BE2C (cell line): ENCODE measurements at regions not wholly inside any gene's neighbourhood (a gene's known extent, or its start where the extent isn't known, plus 50 kb on each side); places are given as distances from the start of the nearest gene placed in this dataset.

Source experiments
- DNase-seq: peaks from one replicate; pipeline ENCODE4 v3.0.0-alpha.2; 2020
- H3K27me3 ChIP-seq: fragments of 250-450 bp; sonication (Bioruptor Pico); 2 replicates; pipeline ENCODE4 v1.5.1; 2020; ENCODE audit warnings: mild to moderate bottlenecking
- H3K36me3 ChIP-seq: fragments of 250-450 bp; sonication (Bioruptor Pico); 2 replicates; pipeline ENCODE4 v1.5.1; 2020; ENCODE audit warnings: mild to moderate bottlenecking
- H3K4me1 ChIP-seq: fragments of 250-450 bp; sonication (Bioruptor Pico); 2 replicates; pipeline ENCODE4 v1.5.1; 2020
- H3K4me3 ChIP-seq: 2 replicates; pipeline ENCODE4 v1.5.1; 2011; ENCODE audit warnings: low read depth, low read length
- H3K9me3 ChIP-seq: fragments of 250-450 bp; sonication (Bioruptor Pico); 2 replicates; pipeline ENCODE4 v1.5.1; 2020
- TF ChIP-seq, protein P1 (sequence below): IDR thresholded peaks from 2 replicates; pipeline ENCODE4 v1.5.1; 2012; ENCODE audit warnings: mild to moderate bottlenecking, low read depth, low read length

DNA sequence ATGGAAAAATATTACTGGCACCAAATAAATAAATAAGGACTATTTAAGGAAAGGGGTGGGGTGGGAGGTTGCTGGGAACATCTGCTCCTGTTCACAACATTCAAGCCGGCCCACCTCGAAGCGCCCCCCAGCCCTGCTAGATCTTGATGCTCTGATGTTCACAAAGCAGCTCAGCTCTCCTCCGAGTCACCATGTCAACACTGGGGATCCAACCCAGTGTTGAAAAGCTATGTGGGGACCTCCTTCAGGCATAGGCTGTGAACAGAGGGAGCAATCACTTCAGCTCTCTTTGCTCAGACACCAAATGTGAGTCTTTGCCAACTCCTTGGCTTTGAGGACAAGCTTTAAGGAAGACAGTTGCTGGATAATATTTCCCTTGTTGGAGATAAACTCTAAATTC is 176.8 kb upstream of the NT5E start:
- TF ChIP-seq, protein P1, sequence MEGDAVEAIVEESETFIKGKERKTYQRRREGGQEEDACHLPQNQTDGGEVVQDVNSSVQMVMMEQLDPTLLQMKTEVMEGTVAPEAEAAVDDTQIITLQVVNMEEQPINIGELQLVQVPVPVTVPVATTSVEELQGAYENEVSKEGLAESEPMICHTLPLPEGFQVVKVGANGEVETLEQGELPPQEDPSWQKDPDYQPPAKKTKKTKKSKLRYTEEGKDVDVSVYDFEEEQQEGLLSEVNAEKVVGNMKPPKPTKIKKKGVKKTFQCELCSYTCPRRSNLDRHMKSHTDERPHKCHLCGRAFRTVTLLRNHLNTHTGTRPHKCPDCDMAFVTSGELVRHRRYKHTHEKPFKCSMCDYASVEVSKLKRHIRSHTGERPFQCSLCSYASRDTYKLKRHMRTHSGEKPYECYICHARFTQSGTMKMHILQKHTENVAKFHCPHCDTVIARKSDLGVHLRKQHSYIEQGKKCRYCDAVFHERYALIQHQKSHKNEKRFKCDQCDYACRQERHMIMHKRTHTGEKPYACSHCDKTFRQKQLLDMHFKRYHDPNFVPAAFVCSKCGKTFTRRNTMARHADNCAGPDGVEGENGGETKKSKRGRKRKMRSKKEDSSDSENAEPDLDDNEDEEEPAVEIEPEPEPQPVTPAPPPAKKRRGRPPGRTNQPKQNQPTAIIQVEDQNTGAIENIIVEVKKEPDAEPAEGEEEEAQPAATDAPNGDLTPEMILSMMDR: no peak
- Histone ChIP-seq H3K4me1 (no peaks in the 10 kb centered on the region), H3K4me3 (no peak overlapping the region), H3K36me3 (no peaks in the 10 kb centered on the region), H3K27me3 (no peaks in the 10 kb centered on the region), H3K9me3 (no peaks in the 10 kb centered on the region)
- DNase-seq: no peak

DNA sequence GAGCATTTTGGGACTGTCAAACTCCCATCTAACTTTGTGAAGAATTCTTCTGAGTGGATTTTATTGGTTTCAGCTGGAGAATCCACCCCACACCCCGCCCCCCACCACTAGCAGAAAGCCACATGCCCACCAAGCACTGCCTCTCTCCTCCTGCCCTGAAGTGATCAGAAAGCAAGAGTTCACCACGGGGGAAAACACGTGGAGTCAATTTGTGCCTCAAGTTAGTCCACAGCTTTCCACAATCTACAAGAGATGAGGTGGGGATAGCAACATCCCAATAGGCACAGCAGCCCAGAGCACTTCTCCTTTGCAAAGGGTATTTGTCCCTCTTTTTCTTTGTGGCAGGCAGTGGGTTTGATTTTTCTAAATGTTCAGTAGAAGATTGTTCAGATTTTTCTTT is 177.3 kb upstream of the NT5E start:
- TF ChIP-seq, protein P1: no peak
- H3K9me3 ChIP-seq: no peaks in the 10 kb centered on the region
- no peaks in the 10 kb centered on the region for H3K36me3 ChIP-seq
- DNase-seq: no peak
- H3K27me3 ChIP-seq: no peaks in the 10 kb centered on the region
- H3K4me3 ChIP-seq: no peak overlapping the region
- H3K4me1 ChIP-seq: no peaks in the 10 kb centered on the region

DNA sequence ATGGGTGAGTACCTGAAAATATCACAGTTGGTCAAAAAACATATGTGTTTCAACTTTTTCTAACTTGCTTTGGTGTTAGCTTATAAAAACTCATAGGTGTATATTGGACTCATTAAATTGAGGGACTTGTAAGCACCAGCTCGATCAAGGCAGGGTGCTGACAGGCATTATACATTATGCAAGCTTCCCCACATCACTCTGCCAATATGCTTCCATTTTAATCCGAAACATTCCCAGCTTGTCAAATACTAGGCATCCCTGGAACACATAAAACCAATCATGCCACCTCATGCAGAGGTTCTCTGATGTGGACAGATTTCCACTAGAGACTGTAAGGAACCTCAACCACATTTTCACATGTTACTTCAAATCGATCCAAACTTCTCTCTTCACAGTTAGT is 187.3 kb upstream of the NT5E start:
- H3K36me3 ChIP-seq: no peaks in the 10 kb centered on the region
- H3K9me3 ChIP-seq: no peaks in the 10 kb centered on the region
- no peaks in the 10 kb centered on the region for H3K27me3 ChIP-seq
- no peaks in the 10 kb centered on the region for H3K4me1 ChIP-seq
- DNase-seq: no peak
- TF ChIP-seq, protein P1: no peak
- no peak overlapping the region for H3K4me3 ChIP-seq

DNA sequence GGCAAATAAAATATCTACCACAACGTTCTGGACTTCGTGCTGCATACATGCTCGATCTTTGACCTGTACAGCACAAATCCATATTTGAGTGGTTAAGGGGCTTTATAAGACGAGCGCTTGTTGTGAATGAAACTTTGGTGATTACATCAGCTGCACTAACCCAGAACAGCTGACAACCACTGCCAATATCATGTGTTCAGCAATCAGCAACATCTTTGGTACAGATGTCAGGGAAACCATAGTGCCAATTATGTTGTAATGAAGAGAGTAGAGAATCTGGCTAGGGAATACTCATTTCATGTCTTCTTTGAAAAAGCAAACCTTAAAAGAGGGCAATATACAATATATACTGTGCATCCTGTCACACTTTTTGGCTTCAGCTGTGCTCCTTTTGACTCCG is 188.6 kb upstream of the NT5E start:
- no peak for DNase-seq
- Histone ChIP-seq H3K4me3 (no peak overlapping the region), H3K9me3 (no peaks in the 10 kb centered on the region), H3K4me1 (no peaks in the 10 kb centered on the region), H3K36me3 (no peaks in the 10 kb centered on the region), H3K27me3 (no peaks in the 10 kb centered on the region; the same call in 1 of the 2 replicates)
- TF ChIP-seq, protein P1: no peak

DNA sequence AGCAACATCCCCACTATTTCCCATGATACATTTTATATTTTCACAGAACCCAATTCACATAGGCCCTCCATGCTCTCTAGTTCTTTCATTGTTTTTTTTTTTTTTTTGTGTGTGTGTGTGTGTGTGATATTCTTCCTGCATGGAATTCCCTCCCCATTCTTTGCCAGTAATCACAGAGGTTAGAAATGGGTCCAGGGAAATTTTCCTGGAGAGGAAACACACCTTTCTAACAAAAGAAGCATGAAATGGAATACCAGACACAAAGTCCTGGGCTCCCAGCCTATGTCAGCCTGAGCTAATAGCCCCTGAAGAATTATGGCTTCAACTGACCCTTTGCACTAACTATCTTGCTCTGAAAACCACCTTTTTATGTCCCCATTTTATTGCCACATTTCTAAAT is 194.2 kb upstream of the NT5E start:
- TF ChIP-seq, protein P1: no peak
- no peaks in the 10 kb centered on the region for H3K4me1 ChIP-seq
- H3K4me3 ChIP-seq: no peak overlapping the region
- no peak for DNase-seq
- H3K27me3 ChIP-seq: no peaks in the 10 kb centered on the region; the same call in 1 of the 2 replicates
- no peaks in the 10 kb centered on the region for H3K9me3 ChIP-seq
- no peaks in the 10 kb centered on the region for H3K36me3 ChIP-seq

DNA sequence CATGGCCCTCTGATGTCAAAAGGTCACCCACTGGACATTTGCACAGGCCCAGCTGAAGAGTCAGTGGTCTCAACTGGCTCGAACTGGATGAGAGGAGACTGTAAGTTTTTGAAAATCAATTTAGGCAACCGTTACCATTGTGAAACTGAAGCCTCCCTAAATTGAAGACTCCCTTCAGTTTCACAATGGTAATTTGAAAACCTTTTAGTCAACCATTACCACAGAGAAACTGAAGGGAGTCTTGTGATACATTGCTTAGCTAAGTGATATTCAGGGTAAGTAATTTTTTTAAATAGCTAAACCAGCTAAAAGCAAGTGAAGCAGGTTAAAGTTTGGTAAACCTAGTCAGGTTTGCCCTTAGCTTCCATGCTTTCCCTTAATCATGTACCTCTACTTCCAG is 197.3 kb upstream of the NT5E start:
- no peak overlapping the region for H3K4me3 ChIP-seq
- no peak for DNase-seq
- no peaks in the 10 kb centered on the region; the same call in 1 of the 2 replicates for H3K27me3 ChIP-seq
- no peaks in the 10 kb centered on the region for H3K9me3 ChIP-seq
- TF ChIP-seq, protein P1: no peak
- no peaks in the 10 kb centered on the region for H3K4me1 ChIP-seq
- no peaks in the 10 kb centered on the region for H3K36me3 ChIP-seq
